ENCODE measurements at regions not wholly inside any gene's neighbourhood (a gene's known extent, or its start where the extent isn't known, plus 50 kb on each side); places are given as distances from the start of the nearest gene placed in this dataset.

DNA sequence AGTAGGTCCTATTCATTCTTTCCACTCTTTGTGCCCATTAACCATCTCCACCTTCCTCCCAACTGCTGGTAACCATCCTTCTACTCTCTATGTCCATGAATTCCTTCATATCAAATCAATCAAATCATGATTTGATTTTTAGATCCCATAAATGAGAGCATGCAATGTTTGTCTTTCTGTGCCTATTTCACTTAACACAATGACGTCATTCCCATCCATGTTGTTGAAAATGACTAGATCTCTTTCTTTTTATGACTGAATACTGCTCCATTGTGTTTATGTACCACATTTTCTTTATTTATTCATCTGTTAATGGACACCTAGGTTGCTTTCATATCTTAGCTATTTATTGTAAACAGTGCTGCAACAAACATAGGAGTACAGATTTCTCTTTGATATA is 827.3 kb upstream of the NRXN1 start:
- DNase-seq (ENCODE audit: low spot score) (no peak), ATAC-seq (ENCODE audit: low FRiP score) (no peak)
- TF ChIP-seq, protein P1, sequence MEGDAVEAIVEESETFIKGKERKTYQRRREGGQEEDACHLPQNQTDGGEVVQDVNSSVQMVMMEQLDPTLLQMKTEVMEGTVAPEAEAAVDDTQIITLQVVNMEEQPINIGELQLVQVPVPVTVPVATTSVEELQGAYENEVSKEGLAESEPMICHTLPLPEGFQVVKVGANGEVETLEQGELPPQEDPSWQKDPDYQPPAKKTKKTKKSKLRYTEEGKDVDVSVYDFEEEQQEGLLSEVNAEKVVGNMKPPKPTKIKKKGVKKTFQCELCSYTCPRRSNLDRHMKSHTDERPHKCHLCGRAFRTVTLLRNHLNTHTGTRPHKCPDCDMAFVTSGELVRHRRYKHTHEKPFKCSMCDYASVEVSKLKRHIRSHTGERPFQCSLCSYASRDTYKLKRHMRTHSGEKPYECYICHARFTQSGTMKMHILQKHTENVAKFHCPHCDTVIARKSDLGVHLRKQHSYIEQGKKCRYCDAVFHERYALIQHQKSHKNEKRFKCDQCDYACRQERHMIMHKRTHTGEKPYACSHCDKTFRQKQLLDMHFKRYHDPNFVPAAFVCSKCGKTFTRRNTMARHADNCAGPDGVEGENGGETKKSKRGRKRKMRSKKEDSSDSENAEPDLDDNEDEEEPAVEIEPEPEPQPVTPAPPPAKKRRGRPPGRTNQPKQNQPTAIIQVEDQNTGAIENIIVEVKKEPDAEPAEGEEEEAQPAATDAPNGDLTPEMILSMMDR (IDR thresholded peaks at IDR 0.05), result no peak

DNA sequence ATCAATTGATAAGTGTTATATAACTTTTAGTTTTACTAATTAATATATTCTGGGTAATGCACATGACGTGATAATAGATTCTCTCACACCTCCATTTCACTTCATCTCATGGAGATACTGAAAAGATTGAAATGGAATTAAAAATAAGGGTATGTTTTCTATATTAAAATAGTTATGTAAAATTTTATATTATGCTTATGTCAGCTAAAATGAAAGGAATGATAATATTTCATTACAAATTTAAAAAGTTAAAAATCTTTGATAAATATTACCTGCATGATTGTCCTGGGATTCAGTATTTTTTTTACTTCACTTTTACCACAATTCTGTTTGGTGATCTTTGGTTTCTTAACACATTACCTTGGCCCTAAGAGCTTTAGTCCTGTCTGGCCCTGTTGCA is 823.8 kb upstream of the NRXN1 start:
- TF ChIP-seq, protein P1 (IDR thresholded peaks at IDR 0.05), result no peak
- ATAC-seq (ENCODE audit: low FRiP score), result no peak
- DNase-seq (ENCODE audit: low spot score), result no peak

DNA sequence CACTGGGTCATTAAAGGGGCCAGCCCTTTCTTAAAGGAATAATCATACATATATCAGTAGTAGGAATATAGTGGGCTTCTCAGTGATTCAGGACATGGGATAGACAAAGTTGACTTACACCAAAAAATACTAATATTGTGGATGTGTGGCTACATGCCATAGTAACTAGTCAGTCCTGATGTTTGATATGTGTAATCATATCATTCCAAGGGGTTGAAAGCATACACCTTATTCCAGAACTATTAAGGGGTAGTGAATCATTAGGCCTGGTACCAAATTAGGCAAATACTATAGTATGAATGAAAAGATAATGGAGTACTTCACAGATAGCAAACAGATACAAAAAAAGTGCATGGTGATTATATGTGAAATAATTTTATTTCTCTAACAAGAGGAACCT is 814.9 kb upstream of the NRXN1 start:
- TF ChIP-seq, protein P1 (IDR thresholded peaks at IDR 0.05), result no peak
- ATAC-seq (ENCODE audit: low FRiP score), result no peak
- DNase-seq (ENCODE audit: low spot score), result no peak

DNA sequence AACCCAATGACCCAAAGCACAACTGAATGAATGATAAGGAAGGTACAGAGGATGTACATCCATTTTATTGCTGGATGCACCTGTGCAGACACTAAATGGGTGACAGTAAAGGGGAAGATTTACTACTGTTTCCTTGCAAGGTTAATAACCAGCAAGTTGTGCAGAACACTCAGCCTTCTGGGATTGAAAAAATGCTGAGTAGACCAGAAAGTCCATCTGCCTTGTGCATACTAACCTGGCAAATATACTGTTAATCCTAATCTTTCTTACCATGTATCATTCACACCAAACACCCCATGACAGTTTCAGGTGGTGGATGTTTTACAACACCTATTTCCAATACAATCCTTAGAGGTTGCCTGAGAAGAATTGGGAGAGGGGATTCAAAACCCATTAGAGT is 814.1 kb upstream of the NRXN1 start:
- no peak for ATAC-seq (ENCODE audit: low FRiP score)
- DNase-seq (ENCODE audit: low spot score), result no peak
- TF ChIP-seq, protein P1 (IDR thresholded peaks at IDR 0.05), result no peak

- ATAC-seq (ENCODE audit: low FRiP score) (no peak), DNase-seq (ENCODE audit: low spot score) (no peak)
- TF ChIP-seq, protein P1 (IDR thresholded peaks at IDR 0.05), result no peak
Measured at GRCh38 chr2:51844596-51844995, 812.7 kb upstream of the NRXN1 start.

- DNase-seq (ENCODE audit: low spot score), result no peak
- ATAC-seq (ENCODE audit: low FRiP score), result no peak
- TF ChIP-seq, protein P1 (IDR thresholded peaks at IDR 0.05), result no peak
Measured at GRCh38 chr2:51829477-51829876, 797.5 kb upstream of the NRXN1 start.

DNA sequence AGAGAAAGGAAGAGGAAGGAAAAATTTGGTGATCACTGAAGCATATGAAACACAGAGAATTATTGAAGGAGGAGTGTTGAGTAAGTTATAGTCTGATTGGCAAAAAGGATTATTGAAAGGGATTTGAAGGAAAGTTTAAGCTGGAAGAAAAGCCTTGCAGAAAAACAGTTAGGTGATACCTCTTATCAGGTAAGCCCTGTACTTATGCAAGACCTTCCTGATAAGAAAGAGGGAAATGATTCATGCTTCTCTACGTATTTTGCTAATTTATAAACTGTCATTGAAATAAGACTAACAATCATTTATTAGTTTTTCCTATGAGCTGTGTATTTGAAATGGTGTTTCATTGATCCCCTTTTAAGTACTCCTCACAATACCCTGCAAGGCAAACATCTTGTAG is 793.9 kb upstream of the NRXN1 start:
- TF ChIP-seq, protein P1 (IDR thresholded peaks at IDR 0.05), result no peak
- ATAC-seq (ENCODE audit: low FRiP score) (no peak), DNase-seq (ENCODE audit: low spot score) (no peak)

All from omental fat pad (tissue), 3 donors.